HG03064 (cell line): ENCODE measurements at regions not wholly inside any gene's neighbourhood (a gene's known extent, or its start where the extent isn't known, plus 50 kb on each side); places are given as distances from the start of the nearest gene placed in this dataset.

ENCODE experiments used
- ATAC-seq: cut with Tn5 transposase; IDR thresholded peaks from one replicate; pipeline ENCODE4 v1.9.1; 2021; ENCODE audit warnings: low read depth; ENCODE audit not compliant: unreplicated experiment

- ATAC-seq: no peak
Observed at GRCh38 chrX:20441123-20441522, 174.4 kb upstream of the RPS6KA3 start.

- ATAC-seq: no peak
Observed at GRCh38 chrX:20438871-20439526, 172.3 kb upstream of the RPS6KA3 start.

- ATAC-seq: peak; percentile 73
Observed at GRCh38 chrX:20437683-20438082, 171.0 kb upstream of the RPS6KA3 start.

GRCh38 chrX:20435913-20436312, 169.2 kb upstream of the RPS6KA3 start:
- no peak for ATAC-seq

GRCh38 chrX:20434986-20435385, 168.3 kb upstream of the RPS6KA3 start:
- no peak for ATAC-seq

- ATAC-seq: no peak
Observed at GRCh38 chrX:20433388-20433775, 166.7 kb upstream of the RPS6KA3 start.

GRCh38 chrX:20432746-20433387, 166.2 kb upstream of the RPS6KA3 start:
- no peak for ATAC-seq

GRCh38 chrX:20432048-20432447, 165.3 kb upstream of the RPS6KA3 start:
- ATAC-seq: no peak

- ATAC-seq: no peak
Observed at GRCh38 chrX:20431486-20431885, 164.8 kb upstream of the RPS6KA3 start.

GRCh38 chrX:20427173-20427770, 160.6 kb upstream of the RPS6KA3 start:
- no peak for ATAC-seq

- ATAC-seq: no peak
Observed at GRCh38 chrX:20421697-20422096, 155.0 kb upstream of the RPS6KA3 start.

GRCh38 chrX:20421275-20421674, 154.6 kb upstream of the RPS6KA3 start:
- no peak for ATAC-seq

GRCh38 chrX:20420058-20420457, 153.3 kb upstream of the RPS6KA3 start:
- no peak for ATAC-seq

GRCh38 chrX:20418379-20419150, 151.9 kb upstream of the RPS6KA3 start:
- peak; percentile 71 for ATAC-seq

GRCh38 chrX:20414762-20415445, 148.2 kb upstream of the RPS6KA3 start:
- ATAC-seq: no peak

- no peak for ATAC-seq
Observed at GRCh38 chrX:20414066-20414465, 147.4 kb upstream of the RPS6KA3 start.

GRCh38 chrX:20412871-20413486, 146.3 kb upstream of the RPS6KA3 start:
- ATAC-seq: peak; percentile 77

GRCh38 chrX:20410540-20410939, 143.8 kb upstream of the RPS6KA3 start:
- no peak for ATAC-seq

- no peak for ATAC-seq
Observed at GRCh38 chrX:20409991-20410390, 143.3 kb upstream of the RPS6KA3 start.

- no peak for ATAC-seq
Observed at GRCh38 chrX:20402956-20403355, 136.2 kb upstream of the RPS6KA3 start.
